HG03460 (cell line): ENCODE measurements at regions not wholly inside any gene's neighbourhood (a gene's known extent, or its start where the extent isn't known, plus 50 kb on each side); places are given as distances from the start of the nearest gene placed in this dataset.
"Not testable (repeated sequence)": the region's sequence is repeated elsewhere in the genome, so short reads cannot be mapped to it uniquely, and the experiment has no call there.

Source experiments
- ATAC-seq: cut with Tn5 transposase; IDR thresholded peaks from one replicate; pipeline ENCODE4 v1.9.1; 2021; ENCODE audit not compliant: unreplicated experiment

- no peak for ATAC-seq
Measured at GRCh38 chr4:132085105-132085504, 1064.0 kb upstream of the PCDH10 start.

GRCh38 chr4:132094017-132094416 lies 1055.1 kb upstream of the PCDH10 start:
- no peak for ATAC-seq

- ATAC-seq = no peak
Measured at GRCh38 chr4:132097041-132097440, 1052.1 kb upstream of the PCDH10 start.

GRCh38 chr4:132101526-132101925 lies 1047.6 kb upstream of the PCDH10 start:
- ATAC-seq = no peak

- no peak for ATAC-seq
Measured at GRCh38 chr4:132108784-132109183, 1040.3 kb upstream of the PCDH10 start.

- ATAC-seq = no peak
Measured at GRCh38 chr4:132114885-132115284, 1034.2 kb upstream of the PCDH10 start.

GRCh38 chr4:132122741-132123140 lies 1026.4 kb upstream of the PCDH10 start:
- ATAC-seq = not testable (repeated sequence)

- ATAC-seq = no peak
Measured at GRCh38 chr4:132123870-132124623, 1025.0 kb upstream of the PCDH10 start.

GRCh38 chr4:132124624-132124974 lies 1024.5 kb upstream of the PCDH10 start:
- no peak for ATAC-seq

GRCh38 chr4:132125131-132125530 lies 1024.0 kb upstream of the PCDH10 start:
- ATAC-seq = no peak

- ATAC-seq = no peak
Measured at GRCh38 chr4:132132433-132132832, 1016.7 kb upstream of the PCDH10 start.

- ATAC-seq = no peak
Measured at GRCh38 chr4:132169660-132170059, 979.4 kb upstream of the PCDH10 start.

GRCh38 chr4:132180020-132180427 lies 969.1 kb upstream of the PCDH10 start:
- no peak for ATAC-seq

GRCh38 chr4:132195176-132195575 lies 953.9 kb upstream of the PCDH10 start:
- ATAC-seq = no peak

GRCh38 chr4:132203618-132204017 lies 945.5 kb upstream of the PCDH10 start:
- ATAC-seq = no peak

GRCh38 chr4:132214519-132214918 lies 934.6 kb upstream of the PCDH10 start:
- ATAC-seq = no peak

- ATAC-seq = no peak
Measured at GRCh38 chr4:132218406-132218805, 930.7 kb upstream of the PCDH10 start.

- ATAC-seq = no peak
Measured at GRCh38 chr4:132227151-132227856, 921.8 kb upstream of the PCDH10 start.

GRCh38 chr4:132227857-132228165 lies 921.3 kb upstream of the PCDH10 start:
- ATAC-seq = not testable (repeated sequence)

- ATAC-seq = no peak
Measured at GRCh38 chr4:132228676-132229075, 920.4 kb upstream of the PCDH10 start.

- ATAC-seq = no peak
Measured at GRCh38 chr4:132230025-132230424, 919.1 kb upstream of the PCDH10 start.

GRCh38 chr4:132238697-132239096 lies 910.4 kb upstream of the PCDH10 start:
- ATAC-seq = no peak

GRCh38 chr4:132240081-132240480 lies 909.0 kb upstream of the PCDH10 start:
- ATAC-seq = no peak
